ENCODE measurements at regions not wholly inside any gene's neighbourhood (a gene's known extent, or its start where the extent isn't known, plus 50 kb on each side); places are given as distances from the start of the nearest gene placed in this dataset.

DNA sequence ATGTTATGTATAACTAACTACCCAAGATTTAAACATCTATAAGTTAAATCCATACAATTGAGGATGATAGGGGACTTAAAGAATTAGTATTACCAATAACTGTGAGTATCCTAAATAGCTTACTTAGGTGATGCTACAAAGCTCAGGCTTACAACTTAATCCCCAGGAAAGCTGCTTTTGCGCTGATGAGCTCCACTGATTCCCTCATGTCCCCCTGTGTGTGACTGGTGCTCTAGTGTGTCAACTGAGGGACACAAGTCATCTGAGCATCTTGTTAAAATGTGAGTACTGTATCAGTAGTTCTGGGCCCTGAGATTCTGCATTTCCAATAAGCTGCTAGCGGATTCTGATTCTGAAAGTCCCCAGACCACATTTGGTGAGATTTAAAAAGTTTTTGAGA is 1458.8 kb downstream of the MRPL39 start:
- TF ChIP-seq CTCF (IDR thresholded peaks at IDR 0.05; ENCODE audit: low read depth, low read length) (no peak), EZH2phosphoT487 (IDR thresholded peaks at IDR 0.05; ENCODE audit: low read depth) (no peak)

All from OCI-LY3 (cell line).